Nephron (organoid): ENCODE measurements at regions not wholly inside any gene's neighbourhood (a gene's known extent, or its start where the extent isn't known, plus 50 kb on each side); places are given as distances from the start of the nearest gene placed in this dataset.

Experiments used
- H3K27ac Mint-ChIP-seq, 3 experiments: 2 replicates each; pipeline ENCODE4 v1.8.0; 2020; ENCODE audit warnings: mixed read lengths in 3 of 3, mild to moderate bottlenecking in 2 of 3, moderate library complexity in 1 of 3
- H3K27me3 Mint-ChIP-seq: 2 replicates; pipeline ENCODE4 v1.8.0; 2021; ENCODE audit warnings: low read depth, mild to moderate bottlenecking, moderate library complexity, mixed read lengths
- H3K36me3 Mint-ChIP-seq: 2 replicates; pipeline ENCODE4 v1.8.0; 2020; ENCODE audit warnings: low read depth, mixed read lengths
- H3K4me1 Mint-ChIP-seq: 2 replicates; pipeline ENCODE4 v1.8.0; 2020; ENCODE audit warnings: mixed read lengths
- H3K4me3 Mint-ChIP-seq, 3 experiments: 2 replicates each; pipeline ENCODE4 v1.8.0; 2020; ENCODE audit warnings: mild to moderate bottlenecking in 3 of 3, mixed read lengths in 3 of 3, moderate library complexity in 2 of 3
- H3K9me3 Mint-ChIP-seq: 2 replicates; pipeline ENCODE4 v1.8.0; 2020; ENCODE audit warnings: mixed read lengths
- TF ChIP-seq, protein P1 (sequence below), 3 experiments: fragments of 200-600 bp; sonication (generic); IDR thresholded peaks; one replicate each; pipeline ENCODE4 v1.5.0; 2021; ENCODE audit warnings: antibody characterized with exemption in 3 of 3; ENCODE audit not compliant: unreplicated experiment in 3 of 3

GRCh38 chr7:86226191-86226590 lies 417.5 kb upstream of the GRM3 start:
- H3K27ac Mint-ChIP-seq, result no peak overlapping the region
- no peaks in the 10 kb centered on the region for H3K9me3 Mint-ChIP-seq
- peaks cover 3% of the 10 kb centered on the region for H3K27me3 Mint-ChIP-seq
- H3K4me3 Mint-ChIP-seq, result no peak overlapping the region
- TF ChIP-seq, protein P1, sequence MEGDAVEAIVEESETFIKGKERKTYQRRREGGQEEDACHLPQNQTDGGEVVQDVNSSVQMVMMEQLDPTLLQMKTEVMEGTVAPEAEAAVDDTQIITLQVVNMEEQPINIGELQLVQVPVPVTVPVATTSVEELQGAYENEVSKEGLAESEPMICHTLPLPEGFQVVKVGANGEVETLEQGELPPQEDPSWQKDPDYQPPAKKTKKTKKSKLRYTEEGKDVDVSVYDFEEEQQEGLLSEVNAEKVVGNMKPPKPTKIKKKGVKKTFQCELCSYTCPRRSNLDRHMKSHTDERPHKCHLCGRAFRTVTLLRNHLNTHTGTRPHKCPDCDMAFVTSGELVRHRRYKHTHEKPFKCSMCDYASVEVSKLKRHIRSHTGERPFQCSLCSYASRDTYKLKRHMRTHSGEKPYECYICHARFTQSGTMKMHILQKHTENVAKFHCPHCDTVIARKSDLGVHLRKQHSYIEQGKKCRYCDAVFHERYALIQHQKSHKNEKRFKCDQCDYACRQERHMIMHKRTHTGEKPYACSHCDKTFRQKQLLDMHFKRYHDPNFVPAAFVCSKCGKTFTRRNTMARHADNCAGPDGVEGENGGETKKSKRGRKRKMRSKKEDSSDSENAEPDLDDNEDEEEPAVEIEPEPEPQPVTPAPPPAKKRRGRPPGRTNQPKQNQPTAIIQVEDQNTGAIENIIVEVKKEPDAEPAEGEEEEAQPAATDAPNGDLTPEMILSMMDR (IDR thresholded peaks at IDR 0.05; ENCODE audit: unreplicated experiment in 3 of 3), result no peak
- no peaks in the 10 kb centered on the region for H3K4me1 Mint-ChIP-seq
- H3K36me3 Mint-ChIP-seq, result no peaks in the 10 kb centered on the region

DNA sequence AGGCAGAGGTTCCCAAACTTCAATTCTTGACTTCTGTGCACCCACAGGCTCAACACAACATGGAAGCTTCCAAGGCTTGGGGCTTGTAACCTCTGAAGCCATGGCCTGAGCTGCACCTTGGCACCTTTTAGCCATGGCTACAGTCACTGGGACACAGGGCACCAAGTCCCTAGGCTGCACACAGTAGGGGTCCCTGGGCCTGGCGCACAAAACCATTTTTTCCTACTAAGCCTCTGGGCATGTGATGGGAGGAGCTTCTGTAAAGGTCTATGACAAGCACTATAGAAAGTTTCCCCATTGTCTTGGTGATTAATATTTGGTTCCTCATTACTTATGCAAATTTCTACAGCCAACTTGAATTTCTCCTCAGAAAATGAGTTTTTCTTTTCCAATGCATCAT lies 420.9 kb upstream of the GRM3 start:
- no peaks in the 10 kb centered on the region for H3K36me3 Mint-ChIP-seq
- TF ChIP-seq, protein P1 (IDR thresholded peaks at IDR 0.05; ENCODE audit: unreplicated experiment in 3 of 3), result no peak
- H3K27ac Mint-ChIP-seq, result no peak overlapping the region
- H3K4me3 Mint-ChIP-seq, result no peak overlapping the region
- H3K27me3 Mint-ChIP-seq, result peaks cover 3% of the 10 kb centered on the region
- H3K9me3 Mint-ChIP-seq, result no peaks in the 10 kb centered on the region
- H3K4me1 Mint-ChIP-seq, result no peaks in the 10 kb centered on the region

- Mint-ChIP-seq H3K27ac (no peak overlapping the region), H3K4me3 (no peak overlapping the region), H3K36me3 (no peaks in the 10 kb centered on the region), H3K9me3 (no peaks in the 10 kb centered on the region), H3K27me3 (no peaks in the 10 kb centered on the region), H3K4me1 (no peaks in the 10 kb centered on the region)
- TF ChIP-seq, protein P1 (IDR thresholded peaks at IDR 0.05; ENCODE audit: unreplicated experiment in 3 of 3), result no peak
These were observed 429.0 kb upstream of the GRM3 start for GRCh38 chr7:86214734-86215133.

DNA sequence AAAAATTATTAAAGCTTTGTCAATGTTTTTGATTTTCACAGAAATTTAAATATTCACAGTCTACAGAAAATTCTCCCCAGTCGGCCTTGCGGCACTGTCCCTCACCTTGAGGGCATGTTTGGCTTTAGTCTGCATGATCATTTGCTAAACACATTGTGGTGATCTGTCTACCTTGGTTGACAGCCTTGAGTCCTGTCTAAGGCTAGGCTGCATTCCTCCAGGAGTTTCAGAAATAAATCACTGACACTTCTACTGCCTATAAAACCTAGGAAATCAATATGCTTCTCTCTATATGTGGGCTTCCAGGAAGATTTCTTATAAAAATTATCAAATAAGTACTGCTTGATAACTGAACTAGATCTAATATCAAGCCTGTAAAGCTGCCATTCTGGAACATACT lies 430.7 kb upstream of the GRM3 start:
- no peaks in the 10 kb centered on the region for H3K9me3 Mint-ChIP-seq
- H3K4me1 Mint-ChIP-seq, result no peaks in the 10 kb centered on the region
- no peak overlapping the region for H3K4me3 Mint-ChIP-seq
- H3K27ac Mint-ChIP-seq, result no peak overlapping the region
- TF ChIP-seq, protein P1 (IDR thresholded peaks at IDR 0.05; ENCODE audit: unreplicated experiment in 3 of 3), result no peak
- H3K36me3 Mint-ChIP-seq, result no peaks in the 10 kb centered on the region
- H3K27me3 Mint-ChIP-seq, result no peaks in the 10 kb centered on the region

GRCh38 chr7:86209036-86209435 lies 434.7 kb upstream of the GRM3 start:
- Mint-ChIP-seq H3K27ac (no peak overlapping the region), H3K4me1 (no peaks in the 10 kb centered on the region), H3K9me3 (peaks cover 2% of the 10 kb centered on the region), H3K27me3 (no peaks in the 10 kb centered on the region), H3K36me3 (no peaks in the 10 kb centered on the region), H3K4me3 (no peak overlapping the region)
- TF ChIP-seq, protein P1 (IDR thresholded peaks at IDR 0.05; ENCODE audit: unreplicated experiment in 3 of 3), result no peak

DNA sequence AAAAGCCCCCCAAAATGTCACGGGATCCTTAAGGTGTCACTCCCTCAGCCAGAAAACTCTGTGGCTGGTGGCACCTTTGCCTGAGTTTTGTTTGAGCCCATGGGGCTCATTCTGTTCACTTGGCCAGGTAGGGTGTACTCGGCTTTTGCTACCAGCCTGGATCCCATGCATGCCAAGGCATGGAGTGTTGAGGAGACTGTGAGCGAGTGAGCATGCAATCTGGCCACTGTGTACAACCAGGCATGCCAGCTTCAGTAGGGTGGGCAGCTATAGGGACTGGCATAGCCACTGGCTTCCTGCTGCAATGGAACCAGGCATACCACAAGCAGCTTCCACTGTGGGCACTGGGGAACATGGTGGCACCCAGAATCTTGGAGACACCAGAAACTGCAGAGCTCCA lies 436.0 kb upstream of the GRM3 start:
- Mint-ChIP-seq H3K9me3 (peaks cover 6% of the 10 kb centered on the region), H3K27ac (no peak overlapping the region), H3K4me3 (no peak overlapping the region), H3K36me3 (no peaks in the 10 kb centered on the region), H3K4me1 (no peaks in the 10 kb centered on the region), H3K27me3 (no peaks in the 10 kb centered on the region)
- TF ChIP-seq, protein P1 (IDR thresholded peaks at IDR 0.05; ENCODE audit: unreplicated experiment in 3 of 3), result no peak
